ENCODE measurements at regions not wholly inside any gene's neighbourhood (a gene's known extent, or its start where the extent isn't known, plus 50 kb on each side); places are given as distances from the start of the nearest gene placed in this dataset.
A peak's percentile ranks its signal among the peaks of the same experiment; 100 is the strongest.

DNA sequence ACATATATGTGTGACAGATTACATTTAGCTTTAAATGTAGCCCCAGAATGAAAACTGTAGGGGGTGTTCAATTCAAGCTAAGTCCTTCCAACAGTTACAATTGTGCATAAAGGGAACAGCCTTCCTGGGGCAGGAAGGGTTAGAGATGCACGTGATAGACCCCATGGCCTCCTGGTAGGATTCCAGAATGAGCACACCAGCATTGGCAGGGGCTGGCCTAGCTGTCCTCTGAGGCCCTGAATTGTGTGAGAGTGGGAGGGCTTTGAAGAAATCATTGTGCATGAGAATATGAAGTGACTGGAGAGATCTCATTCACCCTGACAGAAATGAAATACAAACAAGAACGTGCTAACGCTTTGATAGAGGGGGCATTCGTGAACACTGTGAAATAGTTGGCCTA, 663.8 kb upstream of the KLF4 start:
- H3K4me1 ChIP-seq (ENCODE audit: control insufficient read depth, insufficient read depth, low read length) = no peaks in the 10 kb centered on the region
- no peak overlapping the region for H3K9ac ChIP-seq (ENCODE audit: low read depth, low read length)
- no peak overlapping the region for H3K4me3 ChIP-seq (ENCODE audit: low read depth, low read length)

DNA sequence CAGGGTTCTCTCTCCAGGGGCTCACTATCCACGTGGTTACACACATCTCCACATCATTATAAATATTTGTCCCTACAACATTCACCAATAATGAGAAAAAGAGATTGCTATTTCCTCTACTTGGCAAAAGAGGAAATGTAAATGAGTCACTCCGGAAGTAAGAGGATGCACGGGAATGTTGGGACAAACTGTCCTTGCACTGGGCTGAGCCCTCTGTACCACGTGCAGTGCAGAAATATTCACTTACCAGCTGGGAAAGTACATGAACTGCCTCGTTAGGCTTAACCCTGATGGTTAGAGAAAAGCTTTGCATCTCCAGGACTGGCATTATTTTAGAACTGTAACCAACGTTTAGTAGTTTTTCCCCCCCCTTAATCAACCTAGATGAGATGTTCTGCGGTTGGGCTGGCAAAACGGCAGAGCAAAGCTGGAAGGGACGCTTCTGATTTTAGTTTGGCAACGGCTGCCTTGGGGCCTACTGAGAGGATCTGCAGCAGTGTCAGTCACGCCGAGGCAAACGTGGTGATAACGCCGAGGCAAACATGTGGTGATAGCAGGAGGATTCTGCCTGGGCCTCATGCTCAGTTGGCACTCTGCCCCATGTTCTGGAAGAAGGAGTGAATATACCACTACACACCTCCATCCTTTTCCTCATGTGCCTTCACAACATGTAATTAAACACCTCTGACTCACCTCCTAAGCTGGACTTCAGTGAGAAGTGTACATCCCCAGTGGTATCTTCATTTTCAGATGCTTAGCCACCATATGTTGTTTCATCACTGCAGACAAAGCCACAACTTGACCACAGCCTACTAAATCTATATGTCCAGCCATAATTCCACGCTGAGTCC, 661.4 kb upstream of the KLF4 start:
- Histone ChIP-seq H3K4me1 (ENCODE audit: control insufficient read depth, insufficient read depth, low read length) (no peaks in the 10 kb centered on the region), H3K9me3 (ENCODE audit: control insufficient read depth, insufficient read depth, low read length) (no peaks in the 10 kb centered on the region), H3K36me3 (ENCODE audit: control insufficient read depth, insufficient read depth, low read length) (no peaks in the 10 kb centered on the region)

More for the DNA sequence above, 663.8 kb upstream of the KLF4 start:
- H3K27me3 ChIP-seq (ENCODE audit: control insufficient read depth, insufficient read depth, low read length) = no peaks in the 10 kb centered on the region
- H3K36me3 ChIP-seq (ENCODE audit: control insufficient read depth, insufficient read depth, low read length) = no peaks in the 10 kb centered on the region
- H3K9me3 ChIP-seq (ENCODE audit: control insufficient read depth, insufficient read depth, low read length) = no peaks in the 10 kb centered on the region

DNA sequence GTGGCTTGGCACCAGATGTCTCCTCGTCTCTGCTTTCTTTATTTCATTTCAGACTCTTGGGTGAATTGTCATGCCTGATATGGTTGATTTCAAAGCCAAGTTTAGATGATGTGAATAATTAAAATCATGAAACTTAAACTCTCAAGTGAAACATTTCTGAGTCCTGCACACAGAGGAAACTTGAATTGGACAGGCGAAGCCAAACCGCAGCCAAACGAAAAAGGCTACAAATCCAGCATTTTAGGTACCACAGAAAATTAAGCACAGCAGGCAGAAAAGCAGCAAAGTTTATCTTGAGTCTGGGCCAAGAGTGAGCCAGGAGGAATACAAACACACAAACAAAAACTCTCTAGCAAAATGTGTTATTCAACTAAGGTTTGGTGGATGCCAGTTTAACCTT, 659.8 kb upstream of the KLF4 start:
- H3K27me3 ChIP-seq (ENCODE audit: control insufficient read depth, insufficient read depth, low read length) = no peaks in the 10 kb centered on the region
- H3K4me1 ChIP-seq (ENCODE audit: control insufficient read depth, insufficient read depth, low read length) = no peaks in the 10 kb centered on the region
- no peaks in the 10 kb centered on the region for H3K36me3 ChIP-seq (ENCODE audit: control insufficient read depth, insufficient read depth, low read length)
- H3K9ac ChIP-seq (ENCODE audit: low read depth, low read length) = no peak overlapping the region
- no peaks in the 10 kb centered on the region for H3K9me3 ChIP-seq (ENCODE audit: control insufficient read depth, insufficient read depth, low read length)
- H3K4me3 ChIP-seq (ENCODE audit: low read depth, low read length) = no peak overlapping the region

More for the DNA sequence above, 661.4 kb upstream of the KLF4 start:
- Histone ChIP-seq H3K4me3 (ENCODE audit: low read depth, low read length) (no peak overlapping the region), H3K9ac (ENCODE audit: low read depth, low read length) (no peak overlapping the region), H3K27me3 (ENCODE audit: control insufficient read depth, insufficient read depth, low read length) (no peaks in the 10 kb centered on the region)

DNA sequence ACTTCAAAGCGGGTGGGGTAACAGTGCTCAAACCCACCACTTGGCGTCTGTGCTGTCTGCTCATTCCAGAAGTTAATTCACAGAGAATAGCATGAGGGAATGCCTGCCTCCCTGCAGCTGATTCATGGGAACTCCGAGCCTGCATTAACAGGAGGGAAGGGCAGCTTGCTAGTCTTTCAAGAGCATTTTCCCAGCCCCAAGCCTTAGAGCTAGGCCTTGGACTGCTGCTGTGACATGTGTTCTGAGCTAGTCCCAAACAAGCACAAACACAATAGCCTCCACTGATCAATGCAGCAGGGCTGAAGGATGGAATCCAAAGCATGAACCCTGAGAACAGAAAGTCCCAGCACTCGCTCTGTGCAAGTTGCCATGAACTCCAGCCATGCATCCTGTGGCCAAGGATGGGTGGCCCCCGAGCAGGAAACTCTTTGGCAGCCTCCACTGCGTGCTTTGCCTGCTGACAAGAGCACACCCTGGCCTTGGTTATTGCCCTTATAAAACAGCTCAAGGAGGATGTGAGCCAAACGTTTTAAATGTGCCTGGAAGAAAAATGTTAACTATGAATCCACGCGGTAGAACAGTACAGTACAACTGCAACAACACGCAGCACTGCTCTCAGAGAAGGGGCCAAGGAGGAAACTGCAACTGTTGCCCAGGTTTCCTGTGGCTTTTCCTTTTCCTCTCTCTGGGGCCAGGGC, 653.1 kb upstream of the KLF4 start:
- H3K36me3 ChIP-seq (ENCODE audit: control insufficient read depth, insufficient read depth, low read length) = no peaks in the 10 kb centered on the region
- H3K4me3 ChIP-seq (ENCODE audit: low read depth, low read length) = no peak overlapping the region
- H3K27me3 ChIP-seq (ENCODE audit: control insufficient read depth, insufficient read depth, low read length) = no peaks in the 10 kb centered on the region
- peaks cover 6% of the 10 kb centered on the region for H3K4me1 ChIP-seq (ENCODE audit: control insufficient read depth, insufficient read depth, low read length)
- no peaks in the 10 kb centered on the region for H3K9me3 ChIP-seq (ENCODE audit: control insufficient read depth, insufficient read depth, low read length)
- peak overlapping the region; percentile 24 for H3K9ac ChIP-seq (ENCODE audit: low read depth, low read length)

DNA sequence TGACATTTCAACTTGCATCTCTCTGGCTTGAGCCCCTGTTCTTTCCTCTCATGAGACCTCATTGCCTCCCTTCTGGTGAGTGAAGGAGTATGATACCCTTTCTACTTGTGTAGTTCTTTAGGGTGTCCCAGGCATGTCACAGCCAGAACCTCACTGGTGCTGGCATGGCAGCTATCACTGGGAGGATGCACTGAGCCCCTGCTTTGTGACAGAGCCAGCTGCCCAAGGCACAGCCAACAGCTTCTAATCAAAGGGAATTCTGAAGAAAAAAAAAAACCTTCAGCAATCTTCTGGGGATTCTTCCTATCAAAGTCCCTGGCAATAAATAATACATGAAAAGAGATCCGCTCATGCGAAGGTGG, 652.6 kb upstream of the KLF4 start:
- no peaks in the 10 kb centered on the region for H3K9me3 ChIP-seq (ENCODE audit: control insufficient read depth, insufficient read depth, low read length)
- peaks cover 8% of the 10 kb centered on the region for H3K4me1 ChIP-seq (ENCODE audit: control insufficient read depth, insufficient read depth, low read length)
- no peak overlapping the region for H3K4me3 ChIP-seq (ENCODE audit: low read depth, low read length)
- no peaks in the 10 kb centered on the region for H3K27me3 ChIP-seq (ENCODE audit: control insufficient read depth, insufficient read depth, low read length)
- H3K9ac ChIP-seq (ENCODE audit: low read depth, low read length) = no peak overlapping the region
- H3K36me3 ChIP-seq (ENCODE audit: control insufficient read depth, insufficient read depth, low read length) = no peaks in the 10 kb centered on the region

DNA sequence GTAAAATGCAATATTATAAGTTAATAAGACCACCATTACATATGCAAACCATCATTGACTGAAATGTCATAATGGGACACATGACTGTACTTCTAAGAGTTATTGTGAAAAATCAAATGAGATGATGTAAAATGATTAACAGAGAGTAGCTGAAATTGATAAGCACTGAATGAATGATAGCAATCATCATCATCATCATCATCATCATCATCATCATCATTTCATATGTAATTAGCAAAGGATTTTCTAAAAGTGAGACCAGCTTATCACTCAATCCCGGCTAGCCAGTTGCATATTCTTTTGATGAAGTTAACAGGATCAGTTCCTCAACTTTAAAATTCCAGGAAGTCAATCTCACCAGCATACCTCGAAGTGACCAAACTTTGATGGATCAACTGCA, 650.3 kb upstream of the KLF4 start:
- Histone ChIP-seq H3K9ac (ENCODE audit: low read depth, low read length) (no peak overlapping the region), H3K4me3 (ENCODE audit: low read depth, low read length) (no peak overlapping the region), H3K27me3 (ENCODE audit: control insufficient read depth, insufficient read depth, low read length) (no peaks in the 10 kb centered on the region), H3K4me1 (ENCODE audit: control insufficient read depth, insufficient read depth, low read length) (peaks cover 8% of the 10 kb centered on the region), H3K9me3 (ENCODE audit: control insufficient read depth, insufficient read depth, low read length) (no peaks in the 10 kb centered on the region), H3K36me3 (ENCODE audit: control insufficient read depth, insufficient read depth, low read length) (no peaks in the 10 kb centered on the region)

DNA sequence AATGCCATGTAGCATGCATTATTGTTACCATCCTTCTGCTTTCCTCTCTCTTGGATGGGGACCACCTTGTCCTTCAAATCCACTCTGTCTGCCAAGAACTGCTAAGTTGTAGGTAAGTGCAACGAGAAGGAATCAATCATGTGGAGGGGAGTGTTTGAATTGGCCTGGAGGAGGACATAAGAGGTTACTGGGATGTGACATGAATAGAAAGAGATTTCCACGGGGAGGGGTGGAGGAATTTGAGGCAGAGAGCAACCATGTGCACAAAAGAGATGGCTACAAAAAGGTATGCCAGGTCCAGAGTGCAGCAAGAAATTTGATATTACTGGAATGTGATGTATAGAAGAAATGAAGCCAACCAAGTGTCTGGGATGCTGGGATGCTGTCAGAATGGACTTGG, 648.9 kb upstream of the KLF4 start:
- H3K36me3 ChIP-seq (ENCODE audit: control insufficient read depth, insufficient read depth, low read length) = no peaks in the 10 kb centered on the region
- no peak overlapping the region for H3K9ac ChIP-seq (ENCODE audit: low read depth, low read length)
- H3K4me3 ChIP-seq (ENCODE audit: low read depth, low read length) = no peak overlapping the region
- peaks cover 10% of the 10 kb centered on the region for H3K4me1 ChIP-seq (ENCODE audit: control insufficient read depth, insufficient read depth, low read length)
- H3K9me3 ChIP-seq (ENCODE audit: control insufficient read depth, insufficient read depth, low read length) = no peaks in the 10 kb centered on the region
- H3K27me3 ChIP-seq (ENCODE audit: control insufficient read depth, insufficient read depth, low read length) = no peaks in the 10 kb centered on the region

DNA sequence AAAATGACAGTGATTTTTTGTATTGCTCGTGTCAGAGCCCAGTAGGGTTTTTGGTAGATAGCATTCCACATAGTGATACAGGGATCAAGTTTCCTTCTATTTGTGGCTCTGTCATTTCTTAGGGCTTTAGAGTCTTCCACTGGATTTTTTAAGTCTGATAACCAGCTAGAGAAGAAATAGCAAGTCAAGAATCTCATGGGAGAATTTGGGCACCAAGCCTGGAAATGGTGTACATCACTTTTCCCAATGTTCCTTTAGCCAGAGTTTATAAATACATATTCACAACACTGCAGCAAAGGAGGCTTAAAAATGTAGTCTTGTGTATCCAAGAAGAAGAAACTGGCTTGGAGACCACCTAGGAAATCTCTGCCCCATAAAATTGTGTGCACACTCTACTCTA, 647.1 kb upstream of the KLF4 start:
- Histone ChIP-seq H3K36me3 (ENCODE audit: control insufficient read depth, insufficient read depth, low read length) (no peaks in the 10 kb centered on the region), H3K4me3 (ENCODE audit: low read depth, low read length) (no peak overlapping the region), H3K27me3 (ENCODE audit: control insufficient read depth, insufficient read depth, low read length) (no peaks in the 10 kb centered on the region), H3K9me3 (ENCODE audit: control insufficient read depth, insufficient read depth, low read length) (no peaks in the 10 kb centered on the region), H3K4me1 (ENCODE audit: control insufficient read depth, insufficient read depth, low read length) (peaks cover 7% of the 10 kb centered on the region), H3K9ac (ENCODE audit: low read depth, low read length) (no peak overlapping the region)

DNA sequence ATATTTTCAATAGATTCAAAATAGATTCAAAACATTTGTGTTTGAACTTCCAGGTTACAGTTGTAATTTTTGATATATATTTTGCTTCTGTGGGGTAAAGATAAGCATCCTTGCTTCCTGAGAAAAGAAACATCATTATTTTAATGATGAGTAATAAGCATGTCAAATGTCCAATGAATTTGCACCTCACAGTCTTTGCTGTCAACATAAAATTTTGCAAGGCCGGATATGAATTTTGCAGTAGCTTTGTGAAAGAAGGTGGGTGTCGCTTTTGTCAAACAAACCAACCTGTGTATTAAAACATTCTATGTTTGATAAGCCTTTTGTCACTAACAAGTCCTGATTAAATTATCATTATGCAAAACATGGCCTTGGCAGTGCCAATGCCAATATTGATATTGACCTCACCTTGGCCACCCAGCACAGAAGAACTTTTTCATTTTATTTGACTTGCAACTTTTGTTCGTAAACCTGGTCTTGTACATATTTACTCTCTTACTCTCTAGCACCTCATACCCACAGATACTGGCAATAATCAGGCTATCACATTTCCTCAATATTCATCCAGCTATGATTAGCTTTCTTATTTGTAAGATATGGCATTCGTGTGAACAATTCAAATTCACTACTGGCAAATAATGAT, 645.0 kb upstream of the KLF4 start:
- Histone ChIP-seq H3K27me3 (ENCODE audit: control insufficient read depth, insufficient read depth, low read length) (no peaks in the 10 kb centered on the region), H3K9ac (ENCODE audit: low read depth, low read length) (no peak overlapping the region), H3K36me3 (ENCODE audit: control insufficient read depth, insufficient read depth, low read length) (no peaks in the 10 kb centered on the region), H3K4me1 (ENCODE audit: control insufficient read depth, insufficient read depth, low read length) (peaks cover 7% of the 10 kb centered on the region), H3K4me3 (ENCODE audit: low read depth, low read length) (no peak overlapping the region), H3K9me3 (ENCODE audit: control insufficient read depth, insufficient read depth, low read length) (no peaks in the 10 kb centered on the region)

DNA sequence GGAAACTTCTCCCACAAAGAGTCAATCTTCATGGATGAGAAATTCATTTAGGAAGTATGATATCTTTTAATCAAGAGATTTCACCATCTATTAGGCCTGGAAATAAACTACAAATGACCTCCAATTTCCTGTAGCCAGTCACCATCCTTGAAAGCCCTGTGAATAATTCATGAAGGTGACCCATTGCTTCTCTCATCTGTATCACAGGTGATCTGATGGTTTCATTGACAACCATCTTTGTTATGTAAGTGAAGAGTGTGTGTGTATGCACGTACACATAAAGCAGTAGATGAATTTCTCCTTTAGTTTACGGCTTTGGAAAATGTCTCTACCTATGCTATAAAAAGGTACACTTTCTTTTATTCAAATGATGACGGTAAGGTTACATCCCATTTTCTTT, 644.1 kb upstream of the KLF4 start:
- Histone ChIP-seq H3K36me3 (ENCODE audit: control insufficient read depth, insufficient read depth, low read length) (no peaks in the 10 kb centered on the region), H3K4me1 (ENCODE audit: control insufficient read depth, insufficient read depth, low read length) (peaks cover 7% of the 10 kb centered on the region), H3K4me3 (ENCODE audit: low read depth, low read length) (no peak overlapping the region), H3K9ac (ENCODE audit: low read depth, low read length) (no peak overlapping the region), H3K9me3 (ENCODE audit: control insufficient read depth, insufficient read depth, low read length) (no peaks in the 10 kb centered on the region), H3K27me3 (ENCODE audit: control insufficient read depth, insufficient read depth, low read length) (no peaks in the 10 kb centered on the region)

DNA sequence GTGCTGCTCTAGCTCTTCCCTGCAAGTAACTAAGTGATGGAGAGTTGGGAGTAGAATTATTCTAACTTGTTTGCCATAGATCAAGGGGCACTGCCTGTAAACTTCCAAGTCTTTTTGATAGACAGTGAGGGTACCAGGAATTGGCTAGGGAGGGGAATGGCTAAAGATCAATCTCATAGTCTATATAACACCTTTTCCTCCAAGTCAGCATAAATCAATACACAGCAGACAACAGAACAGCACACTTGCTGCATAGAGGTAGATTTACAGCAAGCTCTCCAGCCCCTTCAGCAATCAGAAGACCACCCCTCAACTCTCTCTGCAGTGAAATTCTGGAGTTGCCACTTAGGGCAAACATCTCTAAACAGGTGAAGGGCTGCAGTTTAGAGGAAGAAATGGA, 643.5 kb upstream of the KLF4 start:
- no peaks in the 10 kb centered on the region for H3K9me3 ChIP-seq (ENCODE audit: control insufficient read depth, insufficient read depth, low read length)
- H3K9ac ChIP-seq (ENCODE audit: low read depth, low read length) = no peak overlapping the region
- peaks cover 7% of the 10 kb centered on the region for H3K4me1 ChIP-seq (ENCODE audit: control insufficient read depth, insufficient read depth, low read length)
- no peaks in the 10 kb centered on the region for H3K27me3 ChIP-seq (ENCODE audit: control insufficient read depth, insufficient read depth, low read length)
- no peaks in the 10 kb centered on the region for H3K36me3 ChIP-seq (ENCODE audit: control insufficient read depth, insufficient read depth, low read length)
- no peak overlapping the region for H3K4me3 ChIP-seq (ENCODE audit: low read depth, low read length)

DNA sequence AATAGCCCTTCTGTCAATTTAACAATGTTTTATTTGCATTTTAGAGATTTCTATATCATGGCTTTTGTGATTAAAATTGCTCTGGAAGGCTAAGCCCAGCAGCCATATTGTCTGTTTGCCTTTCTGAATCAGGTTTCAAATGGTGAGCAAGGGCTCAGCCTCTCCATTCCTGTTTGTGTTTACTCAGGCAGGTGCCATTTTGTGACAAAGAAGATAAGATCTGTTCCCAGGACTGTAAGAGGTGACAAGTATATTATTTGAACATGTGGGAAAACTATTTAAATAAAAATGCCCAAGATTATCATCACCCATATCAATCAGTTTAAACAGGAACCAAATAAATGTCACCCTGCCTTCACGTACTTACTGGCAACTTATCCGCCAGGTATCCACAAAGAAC, 641.3 kb upstream of the KLF4 start:
- Histone ChIP-seq H3K4me3 (ENCODE audit: low read depth, low read length) (no peak overlapping the region), H3K9ac (ENCODE audit: low read depth, low read length) (no peak overlapping the region), H3K4me1 (ENCODE audit: control insufficient read depth, insufficient read depth, low read length) (peaks cover 5% of the 10 kb centered on the region), H3K27me3 (ENCODE audit: control insufficient read depth, insufficient read depth, low read length) (no peaks in the 10 kb centered on the region), H3K9me3 (ENCODE audit: control insufficient read depth, insufficient read depth, low read length) (no peaks in the 10 kb centered on the region), H3K36me3 (ENCODE audit: control insufficient read depth, insufficient read depth, low read length) (no peaks in the 10 kb centered on the region)

All from iPS-15b (cell line).